SK-N-MC (cell line): ENCODE measurements at regions not wholly inside any gene's neighbourhood (a gene's known extent, or its start where the extent isn't known, plus 50 kb on each side); places are given as distances from the start of the nearest gene placed in this dataset.
A peak's percentile ranks its signal among the peaks of the same experiment; 100 is the strongest.

Experiments used
- DNase-seq: peaks from one replicate; pipeline ENCODE4 v3.0.0-alpha.2; 2011; ENCODE audit warnings: low read depth, low spot score
- H3K27ac ChIP-seq: fragments of 200-600 bp; sonication (generic); 2 replicates; pipeline ENCODE4 v1.5.1; 2016; ENCODE audit warnings: mixed run types
- H3K36me3 ChIP-seq: fragments of 200-600 bp; sonication (generic); 2 replicates; pipeline ENCODE4 v1.6.1; 2017; ENCODE audit warnings: antibody characterized with exemption, low read length, mixed read lengths; ENCODE audit not compliant: insufficient read depth
- H3K4me3 ChIP-seq: fragments of 200-600 bp; sonication (generic); 2 replicates; pipeline ENCODE4 v1.5.1; 2016
- H3K9ac ChIP-seq: fragments of 200-600 bp; sonication (generic); 2 replicates; pipeline ENCODE4 v1.8.0; 2017; ENCODE audit warnings: mixed run types, mixed read lengths; ENCODE audit not compliant: insufficient read length
- H3K9me3 ChIP-seq: fragments of 200-600 bp; sonication (generic); 2 replicates; pipeline ENCODE4 v1.6.1; 2017; ENCODE audit warnings: low read depth, mild to moderate bottlenecking, antibody characterized with exemption, low read length, moderate library complexity, mixed read lengths
- EZH2 ChIP-seq: fragments of 200-600 bp; sonication (generic); IDR thresholded peaks from one replicate; pipeline ENCODE4 v1.6.1; 2017; ENCODE audit warnings: antibody characterized with exemption
- FOXP2 ChIP-seq: optimal IDR thresholded peaks from 2 replicates; pipeline ENCODE3; 2011; ENCODE audit warnings: mild to moderate bottlenecking, moderate library complexity; ENCODE audit not compliant: insufficient read depth; ENCODE audit errors: extremely low read length, control extremely low read depth
- POLR2AphosphoS5 ChIP-seq: IDR thresholded peaks from 2 replicates; pipeline ENCODE4 v1.6.1; 2012; ENCODE audit warnings: mild to moderate bottlenecking, low read depth, low read length, borderline replicate concordance

DNA sequence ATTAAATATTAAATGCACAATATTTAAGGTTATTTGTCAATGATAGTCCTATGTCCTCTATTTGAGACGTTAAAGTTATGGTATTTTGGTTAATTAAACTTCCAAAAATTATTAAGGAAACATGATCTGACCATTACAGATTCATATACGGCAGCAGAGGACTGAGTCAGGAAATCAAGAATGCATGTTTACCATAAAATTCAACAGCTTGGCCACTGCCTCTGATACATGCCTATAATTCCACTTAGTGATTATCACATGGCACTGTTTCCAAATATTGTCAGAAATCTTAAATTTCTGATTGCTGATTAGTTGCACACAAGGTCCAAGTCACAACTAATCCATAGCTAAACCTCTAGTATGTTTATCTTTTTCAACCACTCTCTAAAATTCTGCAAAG is 232.2 kb upstream of the UGT8 start:
- TF ChIP-seq POLR2AphosphoS5 (no peak), FOXP2 (no peak), EZH2 (no peak)
- Histone ChIP-seq H3K36me3 (no peaks in the 10 kb centered on the region), H3K9ac (no peak overlapping the region), H3K4me3 (no peak overlapping the region), H3K27ac (no peak overlapping the region), H3K9me3 (no peaks in the 10 kb centered on the region)
- no peak for DNase-seq

DNA sequence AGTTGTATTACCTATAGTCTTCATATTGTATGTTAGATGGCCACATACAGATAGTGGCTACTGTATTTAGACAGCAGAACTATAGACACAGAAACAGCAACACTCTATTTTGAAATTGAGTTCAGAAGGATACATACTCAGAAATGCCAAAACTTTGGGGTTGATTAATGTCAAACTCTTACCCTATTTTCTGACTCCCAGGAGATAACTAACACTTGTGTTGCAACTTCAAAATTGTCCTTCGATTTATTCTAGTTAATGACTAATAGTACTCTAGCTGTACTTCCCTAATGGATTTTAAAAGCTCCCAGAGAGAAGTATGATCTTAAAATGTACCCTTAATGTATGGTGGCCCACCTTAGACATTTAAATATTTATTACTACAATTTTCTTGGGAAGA is 229.9 kb upstream of the UGT8 start:
- TF ChIP-seq POLR2AphosphoS5 (no peak), EZH2 (no peak), FOXP2 (no peak)
- DNase-seq = no peak
- Histone ChIP-seq H3K9me3 (no peaks in the 10 kb centered on the region), H3K4me3 (no peak overlapping the region), H3K36me3 (no peaks in the 10 kb centered on the region), H3K9ac (no peak overlapping the region), H3K27ac (no peak overlapping the region)

DNA sequence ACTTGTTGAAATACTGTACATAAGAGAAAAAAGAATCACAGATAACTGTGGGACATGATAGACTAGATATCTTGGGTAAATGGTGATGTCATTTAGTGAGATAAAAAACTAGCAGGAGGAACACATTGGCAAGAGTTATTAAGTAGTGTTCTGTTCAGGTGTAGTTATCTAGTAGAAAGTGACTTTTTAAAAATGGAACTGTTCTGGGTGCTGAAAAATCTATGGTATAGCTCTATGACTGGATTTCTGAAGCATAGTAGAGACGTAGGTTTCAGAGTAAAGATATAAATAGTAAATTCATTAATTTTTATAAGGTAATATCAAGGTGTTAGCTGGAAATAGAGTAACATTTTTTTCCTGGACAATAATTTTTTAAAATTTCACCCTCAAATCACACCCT is 225.1 kb upstream of the UGT8 start:
- TF ChIP-seq POLR2AphosphoS5 = no peak
- no peak for TF ChIP-seq FOXP2
- TF ChIP-seq EZH2 = no peak
- DNase-seq = no peak
- H3K4me3 ChIP-seq = no peak overlapping the region
- no peaks in the 10 kb centered on the region for H3K36me3 ChIP-seq
- H3K9ac ChIP-seq = no peak overlapping the region
- H3K27ac ChIP-seq = no peak overlapping the region
- no peaks in the 10 kb centered on the region for H3K9me3 ChIP-seq

DNA sequence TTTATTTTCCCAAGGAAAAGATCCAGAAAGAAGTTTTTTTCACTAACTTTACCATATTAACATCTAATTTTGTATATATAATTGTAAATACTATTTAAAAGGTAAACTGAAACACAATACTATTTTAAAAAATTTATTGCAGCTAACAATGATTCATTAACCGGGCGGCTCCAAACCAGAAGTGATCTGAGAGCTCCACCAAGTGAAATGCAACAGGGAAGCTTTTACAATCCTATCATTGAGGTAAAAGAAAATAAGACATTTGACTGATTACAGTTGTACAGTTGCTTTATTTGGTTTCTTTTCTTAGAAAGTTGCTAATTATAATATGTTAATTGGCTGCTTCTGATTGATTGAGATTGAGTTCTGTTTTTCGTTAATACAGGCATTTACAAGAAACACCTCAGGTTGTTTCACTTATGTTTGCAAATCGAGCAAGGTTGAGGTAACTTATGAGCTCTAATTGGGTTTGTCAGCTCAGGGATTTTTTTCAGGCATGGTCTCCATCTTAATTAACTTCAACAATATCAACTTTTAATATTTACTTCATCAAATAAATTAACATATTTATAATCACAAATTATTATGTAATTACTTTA is 220.2 kb upstream of the UGT8 start:
- TF ChIP-seq POLR2AphosphoS5 (no peak), EZH2 (no peak), FOXP2 (no peak)
- Histone ChIP-seq H3K9me3 (no peaks in the 10 kb centered on the region), H3K9ac (no peak overlapping the region), H3K36me3 (no peaks in the 10 kb centered on the region), H3K4me3 (no peak overlapping the region), H3K27ac (no peak overlapping the region)
- DNase-seq = no peak

DNA sequence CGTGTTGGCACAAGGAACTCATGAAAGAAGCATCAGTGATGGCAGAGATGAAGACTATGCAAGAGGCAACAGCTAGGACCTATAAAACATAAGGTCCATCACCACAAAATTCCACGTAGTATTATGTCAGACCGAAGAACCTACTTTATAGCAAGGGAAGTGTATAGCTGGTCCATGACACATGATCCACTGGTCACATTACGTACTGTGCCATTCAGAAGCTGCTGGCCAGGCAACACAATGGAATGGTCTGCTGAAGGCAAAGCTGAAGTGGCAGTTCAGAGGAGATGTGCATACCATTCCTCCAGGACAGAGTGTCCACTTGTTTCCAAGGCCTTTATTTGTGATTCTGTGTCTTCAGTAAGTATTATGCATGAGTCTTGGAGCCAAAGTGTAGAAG is 215.5 kb upstream of the UGT8 start:
- TF ChIP-seq POLR2AphosphoS5 = no peak

DNA sequence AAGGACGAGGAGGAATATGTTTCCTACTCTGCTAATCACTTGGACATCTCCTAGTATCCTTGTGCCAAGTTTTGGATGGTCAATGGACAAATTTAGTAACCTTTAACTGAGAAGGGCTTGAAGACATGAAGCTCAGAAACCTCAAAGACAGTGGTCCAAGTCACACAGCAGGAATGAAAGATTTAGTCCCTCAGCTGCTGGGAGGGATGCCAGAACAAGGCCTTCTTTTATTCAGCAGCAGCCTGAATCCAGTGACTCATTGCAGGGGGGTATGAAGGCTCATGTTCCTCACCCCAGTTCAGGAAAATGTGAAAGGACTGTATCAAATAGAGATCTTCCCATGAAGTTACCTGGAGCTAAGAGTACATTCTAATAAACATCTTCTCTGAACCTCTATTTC is 214.9 kb upstream of the UGT8 start:
- no peaks in the 10 kb centered on the region for H3K9me3 ChIP-seq
- no peak overlapping the region for H3K27ac ChIP-seq
- H3K9ac ChIP-seq = no peak overlapping the region
- TF ChIP-seq POLR2AphosphoS5 (no peak), FOXP2 (no peak), EZH2 (no peak)
- H3K4me3 ChIP-seq = no peak overlapping the region
- no peak for DNase-seq
- H3K36me3 ChIP-seq = no peaks in the 10 kb centered on the region

More for the DNA sequence above, 215.5 kb upstream of the UGT8 start:
- Histone ChIP-seq H3K9me3 (no peaks in the 10 kb centered on the region), H3K9ac (no peak overlapping the region), H3K36me3 (no peaks in the 10 kb centered on the region), H3K4me3 (no peak overlapping the region), H3K27ac (no peak overlapping the region)
- no peak for DNase-seq

DNA sequence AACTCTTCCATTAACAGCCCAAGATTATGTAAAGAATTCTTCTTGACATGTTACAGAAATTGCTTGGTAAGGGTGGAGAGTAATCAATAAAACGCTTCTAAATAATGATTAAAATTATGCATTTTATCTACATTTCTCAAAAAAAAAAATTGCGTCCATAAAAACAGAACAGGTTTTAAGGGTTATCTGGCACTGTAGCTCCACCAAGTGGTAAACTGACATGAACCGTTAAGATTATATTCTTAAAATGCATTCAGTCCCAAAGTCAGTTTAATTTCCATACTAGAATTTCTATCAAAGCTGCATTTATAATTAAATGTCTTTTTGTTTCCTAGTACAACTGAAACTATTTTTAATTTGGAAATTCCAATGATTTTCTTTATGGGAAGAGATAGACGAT is 214.0 kb upstream of the UGT8 start:
- Histone ChIP-seq H3K4me3 (no peak overlapping the region), H3K36me3 (no peaks in the 10 kb centered on the region), H3K9me3 (no peaks in the 10 kb centered on the region), H3K9ac (no peak overlapping the region), H3K27ac (no peak overlapping the region)
- DNase-seq = peak; percentile 40
- no peak for TF ChIP-seq FOXP2
- no peak for TF ChIP-seq POLR2AphosphoS5
- TF ChIP-seq EZH2 = no peak

DNA sequence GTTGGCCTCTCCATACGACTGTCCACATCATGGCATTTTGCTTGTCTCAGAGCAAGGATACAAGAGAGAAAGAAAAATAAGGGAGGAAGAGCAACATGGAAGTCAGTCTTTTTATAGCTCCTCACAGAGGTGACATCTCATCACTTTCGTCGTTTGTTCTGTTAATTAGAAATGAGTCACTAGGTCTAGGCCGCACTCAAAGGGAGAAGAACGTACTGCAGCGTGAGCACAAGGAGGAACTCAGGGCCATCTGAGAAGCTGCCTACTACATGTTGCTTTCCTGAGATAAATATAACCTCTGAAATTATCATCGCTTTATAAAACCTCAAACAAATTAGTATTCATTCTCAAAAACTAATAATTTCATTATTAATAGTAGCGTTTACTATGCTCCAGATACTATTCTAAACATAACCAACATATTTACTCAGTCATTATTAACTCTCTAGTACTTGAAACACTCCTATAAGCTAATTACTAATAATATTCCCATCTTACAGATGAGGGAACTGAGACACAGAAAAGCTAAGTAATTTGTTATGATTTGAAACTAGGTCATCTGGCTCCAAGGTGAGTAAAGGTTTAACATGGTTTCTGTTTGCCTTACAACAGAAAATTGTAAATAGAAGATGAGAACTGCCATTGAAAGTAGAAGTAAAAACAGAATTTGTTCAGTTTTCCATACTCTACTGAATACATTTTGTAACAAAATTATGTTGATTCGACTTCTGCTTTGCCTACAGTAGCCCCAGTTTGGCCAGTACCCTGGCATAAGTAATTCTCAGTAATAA is 213.2 kb upstream of the UGT8 start:
- DNase-seq = no peak
- Histone ChIP-seq H3K27ac (no peak overlapping the region), H3K4me3 (no peak overlapping the region), H3K36me3 (no peaks in the 10 kb centered on the region), H3K9me3 (no peaks in the 10 kb centered on the region), H3K9ac (no peak overlapping the region)
- TF ChIP-seq POLR2AphosphoS5 = no peak

DNA sequence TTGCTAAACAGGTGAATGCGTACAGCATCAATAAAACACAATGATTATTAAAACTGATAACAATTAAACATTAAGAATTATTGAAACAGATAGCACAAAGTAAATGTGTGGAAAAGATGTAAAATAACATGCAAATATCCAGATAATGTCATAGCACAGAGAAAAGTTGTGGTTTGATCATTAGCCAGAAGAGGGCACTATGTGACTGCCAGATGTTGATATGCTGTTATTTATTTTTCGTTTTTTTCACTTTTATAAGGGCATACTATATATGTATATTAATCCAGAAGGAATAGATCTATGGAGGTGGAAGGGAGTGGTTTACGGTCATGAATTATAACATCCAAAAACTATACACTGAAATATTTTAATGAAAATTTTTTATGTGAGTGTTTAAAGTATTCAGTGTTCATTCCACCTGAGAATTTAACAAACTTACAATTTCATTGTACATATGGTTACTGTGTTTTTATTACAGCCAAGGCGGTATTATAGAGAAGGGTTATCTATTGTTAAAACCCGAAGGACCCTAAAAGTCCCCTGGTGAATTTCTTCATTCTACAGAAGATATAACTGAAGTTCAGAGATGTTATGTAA is 211.9 kb upstream of the UGT8 start:
- DNase-seq = peak; percentile 47
- no peaks in the 10 kb centered on the region for H3K9me3 ChIP-seq
- no peak for TF ChIP-seq EZH2
- TF ChIP-seq POLR2AphosphoS5 = no peak
- TF ChIP-seq FOXP2 = no peak
- peak overlapping the region; percentile 11 for H3K9ac ChIP-seq
- no peak overlapping the region for H3K27ac ChIP-seq
- no peak overlapping the region for H3K4me3 ChIP-seq
- H3K36me3 ChIP-seq = no peaks in the 10 kb centered on the region
